ENCODE measurements at regions not wholly inside any gene's neighbourhood (a gene's known extent, or its start where the extent isn't known, plus 50 kb on each side); places are given as distances from the start of the nearest gene placed in this dataset.

- H3K27ac ChIP-seq, result no peak overlapping the region
- H3K4me1 ChIP-seq (ENCODE audit: low read depth), result no peaks in the 10 kb centered on the region
- H3K27me3 ChIP-seq, result no peaks in the 10 kb centered on the region
- no peak for TF ChIP-seq CTCF (IDR thresholded peaks at IDR 0.05; ENCODE audit: low read depth, low read length)
- DNase-seq (ENCODE audit: low read depth in 1 of 2, low spot score in 1 of 2), result no peak
- H3K9me3 ChIP-seq (ENCODE audit: low read depth), result no peaks in the 10 kb centered on the region
- no peak overlapping the region for H3K4me3 ChIP-seq
- H3K36me3 ChIP-seq, result no peaks in the 10 kb centered on the region
Measured at GRCh38 chr15:72944565-72944964, 107.7 kb upstream of the NEO1 start.

DNA sequence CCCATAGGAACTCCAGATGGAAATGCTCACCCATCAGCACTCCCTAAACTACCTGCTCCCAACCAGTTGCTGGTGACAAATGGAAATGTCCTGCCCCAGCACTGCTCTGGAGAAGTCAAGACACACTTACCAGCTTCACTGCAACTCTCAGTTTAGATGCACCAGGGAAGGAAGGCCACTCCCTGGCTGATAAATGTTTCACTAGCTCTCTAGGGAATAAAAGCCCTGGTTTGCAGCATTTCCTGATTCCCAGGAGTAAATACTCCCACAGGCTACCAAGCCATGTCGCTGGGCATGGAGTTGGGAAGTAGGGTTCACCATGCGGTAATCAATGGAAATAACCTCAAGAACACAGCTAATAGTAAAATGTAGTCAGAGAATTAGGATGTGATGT, 112.0 kb upstream of the NEO1 start:
- TF ChIP-seq CTCF (IDR thresholded peaks at IDR 0.05; ENCODE audit: low read depth, low read length), result no peak
- no peaks in the 10 kb centered on the region for H3K4me1 ChIP-seq (ENCODE audit: low read depth)
- no peak overlapping the region for H3K27ac ChIP-seq
- no peak overlapping the region for H3K4me3 ChIP-seq
- no peaks in the 10 kb centered on the region for H3K27me3 ChIP-seq
- DNase-seq (ENCODE audit: low read depth in 1 of 2, low spot score in 1 of 2), result no peak
- H3K36me3 ChIP-seq, result no peaks in the 10 kb centered on the region
- H3K9me3 ChIP-seq (ENCODE audit: low read depth), result no peaks in the 10 kb centered on the region

DNA sequence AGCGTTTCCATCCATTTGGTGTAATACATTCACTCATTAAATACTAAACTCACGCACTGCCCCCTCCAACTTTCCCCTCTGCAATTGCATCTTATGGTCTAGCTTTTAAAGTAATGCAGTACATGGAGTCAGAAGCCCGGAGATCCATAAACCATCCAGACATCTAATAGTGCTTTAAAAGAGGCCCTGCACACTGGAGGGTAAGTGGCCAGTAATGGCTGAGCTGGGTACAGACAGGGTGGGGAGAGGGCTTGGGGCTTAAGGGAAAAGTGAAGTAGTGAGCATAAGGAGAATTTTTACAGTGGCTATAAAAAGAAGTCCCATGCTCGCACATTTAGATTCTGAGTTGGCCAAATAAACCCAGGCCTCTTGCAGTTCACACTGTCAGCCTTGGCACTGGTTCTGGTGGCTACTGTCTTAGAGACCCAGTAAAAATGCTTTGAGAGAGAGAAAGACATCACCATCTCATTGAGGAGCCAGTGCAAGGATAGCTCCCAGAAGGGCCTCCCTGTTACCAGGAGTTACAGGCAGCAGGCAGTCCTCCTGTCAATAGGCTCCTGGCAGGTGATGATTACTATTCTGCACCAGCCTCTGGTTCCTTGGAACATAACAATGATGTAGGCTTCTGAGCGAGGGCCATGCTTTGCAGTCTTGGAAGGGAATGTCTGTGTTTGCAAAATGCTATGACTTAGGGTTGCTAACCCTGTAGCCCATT, 112.6 kb upstream of the NEO1 start:
- Histone ChIP-seq H3K36me3 (no peaks in the 10 kb centered on the region), H3K27me3 (no peaks in the 10 kb centered on the region), H3K27ac (no peak overlapping the region), H3K4me1 (ENCODE audit: low read depth) (no peaks in the 10 kb centered on the region), H3K4me3 (no peak overlapping the region), H3K9me3 (ENCODE audit: low read depth) (no peaks in the 10 kb centered on the region)
- DNase-seq (ENCODE audit: low read depth in 1 of 2, low spot score in 1 of 2), result no peak
- TF ChIP-seq CTCF (IDR thresholded peaks at IDR 0.05; ENCODE audit: low read depth, low read length), result no peak

DNA sequence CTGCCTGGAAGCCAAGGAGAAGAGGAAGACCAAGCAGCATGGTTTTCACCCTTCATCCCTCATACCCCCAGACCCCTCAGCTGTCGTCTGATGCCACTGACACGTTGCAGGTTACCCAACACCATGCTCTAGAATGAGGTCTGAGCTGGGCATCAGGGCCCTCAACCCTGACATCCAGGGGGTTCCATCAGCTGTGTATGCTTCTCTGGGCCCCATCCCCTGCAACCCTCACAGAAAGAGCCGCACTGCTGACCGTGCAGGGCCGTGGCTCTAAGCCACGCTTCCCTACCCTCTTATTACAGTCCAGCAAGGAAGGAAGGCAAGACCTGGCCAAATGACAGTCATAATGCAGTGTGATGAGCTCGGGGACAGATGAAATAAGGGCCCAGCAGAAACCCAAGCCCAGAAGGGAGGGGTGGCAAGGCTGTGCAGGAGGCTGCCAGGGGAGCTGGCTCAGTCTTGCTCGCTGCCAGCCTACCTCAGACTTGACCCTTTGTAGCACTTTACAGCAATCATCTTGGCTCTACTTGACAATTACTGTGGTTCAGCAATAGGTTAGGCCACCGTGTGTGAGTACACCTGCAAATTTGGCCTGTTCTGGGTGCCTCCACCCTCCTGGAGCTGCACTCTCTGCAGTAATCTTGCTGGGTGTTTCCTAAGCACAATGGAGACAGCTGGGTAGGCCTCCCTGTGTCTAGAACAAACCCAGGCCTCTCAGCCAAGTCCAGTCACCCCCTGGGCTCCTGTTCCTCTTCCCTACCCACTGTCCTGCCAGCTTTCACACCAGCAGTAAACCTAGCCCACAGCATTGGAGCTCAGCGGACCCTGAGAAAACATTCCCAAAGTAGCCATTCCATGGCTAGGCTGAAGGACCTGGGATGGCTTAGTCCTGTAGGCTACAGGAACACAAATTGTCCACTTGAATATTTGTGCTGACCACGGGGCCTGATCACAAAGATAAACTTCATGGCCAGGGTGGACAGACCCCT, 115.3 kb upstream of the NEO1 start:
- Histone ChIP-seq H3K27ac (no peak overlapping the region), H3K9me3 (ENCODE audit: low read depth) (no peaks in the 10 kb centered on the region), H3K27me3 (no peaks in the 10 kb centered on the region), H3K36me3 (no peaks in the 10 kb centered on the region), H3K4me1 (ENCODE audit: low read depth) (no peaks in the 10 kb centered on the region), H3K4me3 (no peak overlapping the region)
- no peak for TF ChIP-seq CTCF (IDR thresholded peaks at IDR 0.05; ENCODE audit: low read depth, low read length)
- DNase-seq (ENCODE audit: low read depth in 1 of 2, low spot score in 1 of 2), result no peak

DNA sequence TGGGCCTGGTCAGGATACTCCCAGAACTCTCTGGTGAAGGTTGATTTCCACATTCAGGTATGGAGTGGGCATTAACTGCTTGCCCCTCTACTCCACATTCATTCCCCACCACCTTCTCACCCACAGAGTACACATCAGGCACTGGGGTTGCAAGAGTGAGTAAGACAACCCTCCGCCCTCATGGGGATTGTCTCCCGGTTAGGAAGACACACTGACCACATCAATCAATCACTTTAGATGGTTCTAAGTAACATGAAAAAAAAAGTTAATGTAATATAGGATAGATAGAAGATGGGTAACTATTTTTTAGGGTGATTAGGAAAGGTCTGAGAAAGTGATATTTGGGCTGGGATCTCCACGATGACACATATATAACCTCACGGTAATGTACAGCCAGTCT, 116.0 kb upstream of the NEO1 start:
- Histone ChIP-seq H3K27me3 (no peaks in the 10 kb centered on the region), H3K4me3 (no peak overlapping the region), H3K36me3 (no peaks in the 10 kb centered on the region), H3K9me3 (ENCODE audit: low read depth) (no peaks in the 10 kb centered on the region), H3K4me1 (ENCODE audit: low read depth) (no peaks in the 10 kb centered on the region), H3K27ac (no peak overlapping the region)
- no peak for TF ChIP-seq CTCF (IDR thresholded peaks at IDR 0.05; ENCODE audit: low read depth, low read length)
- DNase-seq (ENCODE audit: low read depth in 1 of 2, low spot score in 1 of 2), result no peak
